ENCODE measurements at regions not wholly inside any gene's neighbourhood (a gene's known extent, or its start where the extent isn't known, plus 50 kb on each side); places are given as distances from the start of the nearest gene placed in this dataset.

DNA sequence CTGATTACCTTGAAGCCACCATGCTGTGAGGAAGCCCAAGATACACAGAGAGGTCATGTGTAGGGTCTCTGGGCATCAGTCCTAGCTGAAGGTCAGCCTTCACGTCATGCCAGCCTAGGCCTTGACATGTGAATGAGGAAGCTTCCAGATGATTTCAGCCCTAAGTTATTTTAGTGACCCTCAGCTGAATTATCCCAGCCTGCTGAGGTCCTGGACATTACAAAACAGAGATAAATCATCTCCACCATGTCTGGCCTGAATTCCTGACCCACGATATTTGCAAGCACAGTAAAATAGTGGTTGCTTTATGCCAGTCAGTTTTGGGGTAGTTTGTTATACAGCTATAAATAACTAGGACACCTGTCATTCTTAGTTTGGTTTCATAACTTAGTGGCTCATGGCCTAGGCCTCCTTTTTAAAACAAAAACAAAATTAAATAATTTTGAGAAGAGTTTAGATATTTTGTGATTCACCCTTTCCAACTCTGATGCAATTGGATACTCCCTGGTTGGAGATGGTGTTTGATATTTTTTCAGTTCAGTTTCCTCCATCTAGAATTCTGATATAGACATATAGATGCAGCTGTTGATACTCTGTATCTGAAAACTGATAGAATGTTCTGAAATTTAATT is 571.3 kb upstream of the CLINT1 start:
- DNase-seq (no peak), ATAC-seq (no peak)
- Histone ChIP-seq H3F3A (ENCODE audit: low read length, unreplicated experiment) (no peaks in the 10 kb centered on the region), H3K9ac (ENCODE audit: low read length) (no peak overlapping the region), H3K9me2 (replicated peaks; ENCODE audit: low read length) (no peaks in the 10 kb centered on the region), H3K9me3 (ENCODE audit: low read length) (no peaks in the 10 kb centered on the region), H2AFZ (ENCODE audit: low read length) (no peak overlapping the region), H3K79me2 (ENCODE audit: low read length) (no peaks in the 10 kb centered on the region), H4K20me1 (ENCODE audit: low read length) (no peaks in the 10 kb centered on the region), H3K4me2 (ENCODE audit: low read length) (no peak overlapping the region), H3K27ac (ENCODE audit: low read length) (no peak overlapping the region), H3K36me3 (ENCODE audit: low read depth, low read length) (no peaks in the 10 kb centered on the region), H3K4me3 (ENCODE audit: low read length) (no peak overlapping the region), H3K27me3 (ENCODE audit: low read length) (no peaks in the 10 kb centered on the region), H3K4me1 (ENCODE audit: insufficient read depth, low read length) (no peaks in the 10 kb centered on the region)
- BruUV-seq (replicated peaks), result no TSS peak
- POLR2A ChIA-PET (ENCODE audit: unreplicated experiment), result no interaction called here
- intact Hi-C loops (cut with micrococcal nuclease), result no loop called here
- TF ChIP-seq EZH2phosphoT487 (IDR thresholded peaks at IDR 0.05; ENCODE audit: borderline replicate concordance, low read length) (no peak), CTCF (conservative IDR thresholded peaks at IDR 0.05; ENCODE audit: low read depth, low read length) (no peak), EZH2 (IDR thresholded peaks at IDR 0.05; ENCODE audit: low read length, unreplicated experiment) (no peak)
- CTCF ChIA-PET, result no interaction called here

DNA sequence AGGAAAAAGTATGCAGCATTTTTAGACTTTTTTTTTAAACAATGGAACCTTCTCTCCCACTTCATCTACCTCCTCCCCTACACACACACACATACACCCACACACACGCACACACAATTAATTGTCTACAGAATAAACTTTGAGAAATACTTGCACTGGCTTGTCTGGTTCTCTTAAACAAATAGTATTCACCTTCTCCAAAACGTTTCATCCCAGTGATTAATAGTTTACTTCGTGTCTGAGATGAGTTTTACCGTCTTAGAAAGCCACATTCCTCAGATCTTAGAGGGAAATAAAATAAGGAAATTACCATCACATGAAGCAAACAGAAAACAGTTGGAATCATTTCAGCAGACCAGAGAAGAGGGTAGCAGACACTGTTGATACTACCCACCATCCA is 570.6 kb upstream of the CLINT1 start:
- ATAC-seq (no peak), DNase-seq (peak; percentile 44)
- H3K4me2 ChIP-seq (ENCODE audit: low read length), result no peak overlapping the region
- no peak overlapping the region for H3K4me3 ChIP-seq (ENCODE audit: low read length)
- intact Hi-C loops (cut with micrococcal nuclease), result no loop called here
- ChIA-PET POLR2A (ENCODE audit: unreplicated experiment) (no interaction called here), CTCF (no interaction called here)
- H3K36me3 ChIP-seq (ENCODE audit: low read depth, low read length), result no peaks in the 10 kb centered on the region
- no peaks in the 10 kb centered on the region for H3K79me2 ChIP-seq (ENCODE audit: low read length)
- H2AFZ ChIP-seq (ENCODE audit: low read length), result no peak overlapping the region
- H4K20me1 ChIP-seq (ENCODE audit: low read length), result no peaks in the 10 kb centered on the region
- H3K9me3 ChIP-seq (ENCODE audit: low read length), result no peaks in the 10 kb centered on the region
- no peaks in the 10 kb centered on the region for H3F3A ChIP-seq (ENCODE audit: low read length, unreplicated experiment)
- TF ChIP-seq CTCF (conservative IDR thresholded peaks at IDR 0.05; ENCODE audit: low read depth, low read length) (no peak), EZH2phosphoT487 (IDR thresholded peaks at IDR 0.05; ENCODE audit: borderline replicate concordance, low read length) (no peak), EZH2 (IDR thresholded peaks at IDR 0.05; ENCODE audit: low read length, unreplicated experiment) (no peak)
- no peak overlapping the region for H3K27ac ChIP-seq (ENCODE audit: low read length)
- no TSS peak for BruUV-seq (replicated peaks)
- H3K9ac ChIP-seq (ENCODE audit: low read length), result no peak overlapping the region
- no peaks in the 10 kb centered on the region for H3K27me3 ChIP-seq (ENCODE audit: low read length)
- no peaks in the 10 kb centered on the region for H3K9me2 ChIP-seq (replicated peaks; ENCODE audit: low read length)
- no peaks in the 10 kb centered on the region for H3K4me1 ChIP-seq (ENCODE audit: insufficient read depth, low read length)

GRCh38 chr5:158423623-158424200 is 564.8 kb upstream of the CLINT1 start:
- TF ChIP-seq EZH2 (IDR thresholded peaks at IDR 0.05; ENCODE audit: low read length, unreplicated experiment) (no peak), CTCF (conservative IDR thresholded peaks at IDR 0.05; ENCODE audit: low read depth, low read length) (no peak), EZH2phosphoT487 (IDR thresholded peaks at IDR 0.05; ENCODE audit: borderline replicate concordance, low read length) (no peak)
- DNase-seq (no peak), ATAC-seq (no peak)
- BruUV-seq (replicated peaks), result no TSS peak
- ChIA-PET POLR2A (ENCODE audit: unreplicated experiment) (no interaction called here), CTCF (no interaction called here)
- no peaks in the 10 kb centered on the region for H3K9me2 ChIP-seq (replicated peaks; ENCODE audit: low read length)
- H3K27me3 ChIP-seq (ENCODE audit: low read length), result no peaks in the 10 kb centered on the region
- intact Hi-C loops (cut with micrococcal nuclease), result no loop called here
- H3K4me2 ChIP-seq (ENCODE audit: low read length), result no peak overlapping the region
- H3K4me1 ChIP-seq (ENCODE audit: insufficient read depth, low read length), result no peaks in the 10 kb centered on the region
- H3K79me2 ChIP-seq (ENCODE audit: low read length), result no peaks in the 10 kb centered on the region
- no peak overlapping the region for H2AFZ ChIP-seq (ENCODE audit: low read length)
- no peaks in the 10 kb centered on the region for H3K36me3 ChIP-seq (ENCODE audit: low read depth, low read length)
- no peak overlapping the region for H3K9ac ChIP-seq (ENCODE audit: low read length)
- H3K27ac ChIP-seq (ENCODE audit: low read length), result no peak overlapping the region
- H3K9me3 ChIP-seq (ENCODE audit: low read length), result no peaks in the 10 kb centered on the region
- H4K20me1 ChIP-seq (ENCODE audit: low read length), result no peaks in the 10 kb centered on the region
- H3F3A ChIP-seq (ENCODE audit: low read length, unreplicated experiment), result no peaks in the 10 kb centered on the region
- H3K4me3 ChIP-seq (ENCODE audit: low read length), result no peak overlapping the region

Measured in PC-3 (cell line).